GM12878 (cell line): ENCODE measurements at regions not wholly inside any gene's neighbourhood (a gene's known extent, or its start where the extent isn't known, plus 50 kb on each side); places are given as distances from the start of the nearest gene placed in this dataset.

Experiments used
- ASH2L ChIP-seq: fragments of 300-600, 200-600 bp; sonication (generic); IDR thresholded peaks from 2 replicates; pipeline ENCODE4 v1.6.1; 2017; ENCODE audit warnings: low read depth, mild to moderate bottlenecking, borderline replicate concordance
- CTCF ChIP-seq, 3 experiments: IDR thresholded peaks in 2 of 3; conservative IDR thresholded peaks in 1 of 3; 2 replicates each; pipeline ENCODE4 v1.5.1; 2011; ENCODE audit warnings: low read depth in 3 of 3, low read length in 3 of 3, mild to moderate bottlenecking in 3 of 3, control low read depth in 2 of 3, moderate library complexity in 2 of 3, inconsistent platforms in 1 of 3, mixed read lengths in 1 of 3; ENCODE audit not compliant: control insufficient read depth in 2 of 3, insufficient read depth in 1 of 3; ENCODE audit errors: extremely low read depth in 1 of 3
- EZH2 ChIP-seq: IDR thresholded peaks from 2 replicates; pipeline ENCODE4 v1.6.1; 2012; ENCODE audit warnings: low read depth, mild to moderate bottlenecking, control low read depth, inconsistent platforms, low read length, borderline replicate concordance; ENCODE audit not compliant: control insufficient read depth
- NR2C2 ChIP-seq: IDR thresholded peaks from 2 replicates; pipeline ENCODE4 v1.6.1; 2011; ENCODE audit warnings: borderline replicate concordance, low read depth; ENCODE audit not compliant: control insufficient read depth, insufficient read length
- PAX5 ChIP-seq: IDR thresholded peaks from 2 replicates; pipeline ENCODE4 v1.6.1; 2011; ENCODE audit warnings: low read depth, low read length, borderline replicate concordance
- POLR2A ChIP-seq: IDR thresholded peaks from 2 replicates; pipeline ENCODE4 v1.6.1; 2011; ENCODE audit warnings: low read depth, mild to moderate bottlenecking, low read length
- RFX5 ChIP-seq: IDR thresholded peaks from 2 replicates; pipeline ENCODE4 v1.6.1; 2011; ENCODE audit warnings: low read depth, low read length, improper control_type of control experiment
- TF ChIP-seq, protein P1 (sequence below): fragments of 450-650 bp; IDR thresholded peaks from 2 replicates; pipeline ENCODE4 v1.6.1; 2018; ENCODE audit warnings: mild to moderate bottlenecking, low read depth, moderate library complexity; ENCODE audit not compliant: partially characterized antibody

DNA sequence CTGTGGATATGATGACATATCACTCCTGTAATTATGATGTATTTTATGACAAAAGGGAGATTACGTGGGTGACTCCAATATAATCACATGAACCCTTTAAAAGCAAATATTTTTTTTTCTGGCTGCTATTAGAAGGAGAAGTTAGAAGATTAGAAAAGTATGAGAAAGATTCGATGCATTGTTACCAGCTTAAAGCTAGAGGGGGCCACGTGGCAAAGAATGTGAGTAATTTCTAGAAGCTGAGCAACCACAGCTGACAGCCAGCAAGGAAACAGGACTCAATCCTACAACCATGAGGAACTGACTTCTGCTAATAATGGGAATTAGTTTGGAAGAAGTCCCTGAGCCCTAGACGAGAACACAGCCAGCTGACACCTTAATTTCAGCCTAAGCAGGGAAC is 56.3 kb upstream of the C1orf87 start:
- TF ChIP-seq CTCF (IDR thresholded peaks at IDR 0.05 in 2 of 3, conservative IDR thresholded peaks at IDR 0.05 in 1 of 3; ENCODE audit: control insufficient read depth in 2 of 3, extremely low read depth in 1 of 3, insufficient read depth in 1 of 3, low read depth in 3 of 3, low read length in 3 of 3) (peak in 1 of 3 experiments; percentile 17; a peak in 1 of 6 replicates), EZH2 (no peak), RFX5 (no peak), NR2C2 (no peak), ASH2L (no peak), POLR2A (no peak), PAX5 (no peak)
- TF ChIP-seq, protein P1, sequence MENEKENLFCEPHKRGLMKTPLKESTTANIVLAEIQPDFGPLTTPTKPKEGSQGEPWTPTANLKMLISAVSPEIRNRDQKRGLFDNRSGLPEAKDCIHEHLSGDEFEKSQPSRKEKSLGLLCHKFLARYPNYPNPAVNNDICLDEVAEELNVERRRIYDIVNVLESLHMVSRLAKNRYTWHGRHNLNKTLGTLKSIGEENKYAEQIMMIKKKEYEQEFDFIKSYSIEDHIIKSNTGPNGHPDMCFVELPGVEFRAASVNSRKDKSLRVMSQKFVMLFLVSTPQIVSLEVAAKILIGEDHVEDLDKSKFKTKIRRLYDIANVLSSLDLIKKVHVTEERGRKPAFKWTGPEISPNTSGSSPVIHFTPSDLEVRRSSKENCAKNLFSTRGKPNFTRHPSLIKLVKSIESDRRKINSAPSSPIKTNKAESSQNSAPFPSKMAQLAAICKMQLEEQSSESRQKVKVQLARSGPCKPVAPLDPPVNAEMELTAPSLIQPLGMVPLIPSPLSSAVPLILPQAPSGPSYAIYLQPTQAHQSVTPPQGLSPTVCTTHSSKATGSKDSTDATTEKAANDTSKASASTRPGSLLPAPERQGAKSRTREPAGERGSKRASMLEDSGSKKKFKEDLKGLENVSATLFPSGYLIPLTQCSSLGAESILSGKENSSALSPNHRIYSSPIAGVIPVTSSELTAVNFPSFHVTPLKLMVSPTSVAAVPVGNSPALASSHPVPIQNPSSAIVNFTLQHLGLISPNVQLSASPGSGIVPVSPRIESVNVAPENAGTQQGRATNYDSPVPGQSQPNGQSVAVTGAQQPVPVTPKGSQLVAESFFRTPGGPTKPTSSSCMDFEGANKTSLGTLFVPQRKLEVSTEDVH, result no peak
